Adrenal gland (tissue), 5 donors: ENCODE measurements at regions not wholly inside any gene's neighbourhood (a gene's known extent, or its start where the extent isn't known, plus 50 kb on each side); places are given as distances from the start of the nearest gene placed in this dataset.

Experiments used
- POLR2A ChIP-seq, 2 donors: fragments of 450-650 bp; IDR thresholded peaks; one replicate each; pipeline ENCODE4 v1.6.1; 2017; ENCODE audit warnings: antibody characterized with exemption in 2 of 2, mild to moderate bottlenecking in 2 of 2, moderate library complexity in 1 of 2
- TF ChIP-seq, protein P1 (sequence below), 6 experiments: fragments of 450-650 bp in 4 of 6; fragments of 200-600 bp in 2 of 6; sonication (generic) in 1 of 6; IDR thresholded peaks; 1 replicate in 5 of 6; 2 replicates in 1 of 6; pipeline versions ENCODE4 v1.5.1 to v1.8.0; 2016 to 2021; ENCODE audit warnings: antibody characterized with exemption in 6 of 6, mild to moderate bottlenecking in 2 of 6, moderate library complexity in 1 of 6
- donor health status: DM: no; HTN: no; CAD: no.

GRCh38 chr20:60295214-60295613 lies 337.0 kb downstream of the CDH26 start:
- no peak for TF ChIP-seq POLR2A (IDR thresholded peaks at IDR 0.05)
- TF ChIP-seq, protein P1, sequence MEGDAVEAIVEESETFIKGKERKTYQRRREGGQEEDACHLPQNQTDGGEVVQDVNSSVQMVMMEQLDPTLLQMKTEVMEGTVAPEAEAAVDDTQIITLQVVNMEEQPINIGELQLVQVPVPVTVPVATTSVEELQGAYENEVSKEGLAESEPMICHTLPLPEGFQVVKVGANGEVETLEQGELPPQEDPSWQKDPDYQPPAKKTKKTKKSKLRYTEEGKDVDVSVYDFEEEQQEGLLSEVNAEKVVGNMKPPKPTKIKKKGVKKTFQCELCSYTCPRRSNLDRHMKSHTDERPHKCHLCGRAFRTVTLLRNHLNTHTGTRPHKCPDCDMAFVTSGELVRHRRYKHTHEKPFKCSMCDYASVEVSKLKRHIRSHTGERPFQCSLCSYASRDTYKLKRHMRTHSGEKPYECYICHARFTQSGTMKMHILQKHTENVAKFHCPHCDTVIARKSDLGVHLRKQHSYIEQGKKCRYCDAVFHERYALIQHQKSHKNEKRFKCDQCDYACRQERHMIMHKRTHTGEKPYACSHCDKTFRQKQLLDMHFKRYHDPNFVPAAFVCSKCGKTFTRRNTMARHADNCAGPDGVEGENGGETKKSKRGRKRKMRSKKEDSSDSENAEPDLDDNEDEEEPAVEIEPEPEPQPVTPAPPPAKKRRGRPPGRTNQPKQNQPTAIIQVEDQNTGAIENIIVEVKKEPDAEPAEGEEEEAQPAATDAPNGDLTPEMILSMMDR (IDR thresholded peaks at IDR 0.05): no peak
